Activated naive CD4-positive, alpha-beta T cell treated with anti-CD3 and anti-CD28 coated beads, Interleukin-2, amount 50 U/mL, for 16 hours (primary cell): ENCODE measurements at regions not wholly inside any gene's neighbourhood (a gene's known extent, or its start where the extent isn't known, plus 50 kb on each side); places are given as distances from the start of the nearest gene placed in this dataset.
"Not testable (repeated sequence)": the region's sequence is repeated elsewhere in the genome, so short reads cannot be mapped to it uniquely, and the experiment has no call there.

Experiments used
- DNase-seq: peaks from one replicate; pipeline ENCODE4 v3.0.0-alpha.2; 2020

DNA sequence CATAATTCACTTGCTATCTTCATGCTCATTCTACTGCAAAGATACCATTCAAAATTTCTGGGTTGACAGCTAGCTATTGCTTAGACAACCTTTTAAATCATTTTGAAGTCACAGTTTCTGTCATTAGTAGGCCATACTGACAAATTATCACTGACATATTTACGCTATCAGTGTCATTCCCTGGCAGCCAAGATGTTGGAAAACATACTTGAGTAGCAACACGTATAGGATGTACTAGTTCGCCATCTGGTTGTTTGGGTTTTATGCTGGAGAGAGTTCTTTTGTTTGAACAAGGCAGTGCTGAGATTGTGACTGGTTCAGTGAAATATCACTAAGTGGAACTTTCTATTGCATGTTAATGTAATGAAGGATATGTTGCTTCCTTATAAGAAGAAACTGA lies 621.9 kb downstream of the DTWD2 start:
- DNase-seq: no peak

DNA sequence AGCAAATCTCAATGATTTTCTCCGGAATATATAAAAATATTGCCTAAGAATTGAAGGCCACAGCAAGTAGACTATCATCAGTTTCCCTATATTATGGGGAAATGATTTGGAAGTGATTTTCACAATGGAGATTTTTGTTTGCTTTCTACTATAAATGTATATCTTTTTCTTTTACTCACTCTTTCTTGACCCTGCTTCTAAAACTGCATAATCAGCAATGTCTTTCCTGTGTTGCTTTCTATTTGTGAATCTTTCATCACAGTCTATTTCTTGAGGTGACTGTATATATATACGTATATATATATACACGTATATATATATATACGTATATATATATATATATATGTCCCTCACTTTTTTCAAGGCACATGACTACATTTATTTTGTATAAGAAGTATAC lies 622.6 kb downstream of the DTWD2 start:
- no peak for DNase-seq

DNA sequence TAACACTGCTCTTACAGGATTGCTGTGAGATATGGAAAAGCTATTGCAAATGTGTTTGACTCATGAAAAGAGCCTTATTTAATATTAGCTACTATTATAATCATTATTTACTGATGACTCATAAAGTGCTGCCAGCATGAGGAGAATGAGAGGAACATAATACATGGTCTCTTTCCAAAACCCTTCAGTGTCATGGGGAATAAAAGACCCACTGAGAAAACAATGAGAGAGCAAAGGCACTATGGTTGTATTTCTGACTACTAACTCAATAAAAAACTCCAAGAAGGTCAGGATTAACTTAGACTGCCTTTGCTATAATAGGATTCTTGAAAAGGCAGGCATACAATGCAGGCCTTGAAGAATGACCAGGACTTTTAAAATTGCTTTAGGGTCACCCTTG lies 633.5 kb downstream of the DTWD2 start:
- no peak for DNase-seq

DNA sequence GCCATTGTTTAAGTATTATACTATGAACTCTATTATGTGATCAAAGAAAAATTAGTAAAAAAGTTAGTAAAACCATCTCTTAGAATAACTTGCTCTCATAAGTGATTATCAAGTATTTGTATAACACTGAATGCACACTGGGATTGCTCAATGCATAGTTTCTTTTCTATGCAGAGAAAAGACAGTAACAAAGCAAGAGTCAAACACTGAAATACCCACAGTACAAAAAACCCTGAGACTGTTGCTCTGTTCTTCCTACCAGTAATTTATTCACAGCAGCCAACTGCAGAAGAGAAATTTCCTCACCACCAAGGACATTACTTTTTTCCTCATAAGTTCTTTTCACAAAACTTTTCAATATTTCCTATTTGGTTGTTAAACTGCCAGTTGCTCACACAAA lies 634.4 kb downstream of the DTWD2 start:
- no peak for DNase-seq

DNA sequence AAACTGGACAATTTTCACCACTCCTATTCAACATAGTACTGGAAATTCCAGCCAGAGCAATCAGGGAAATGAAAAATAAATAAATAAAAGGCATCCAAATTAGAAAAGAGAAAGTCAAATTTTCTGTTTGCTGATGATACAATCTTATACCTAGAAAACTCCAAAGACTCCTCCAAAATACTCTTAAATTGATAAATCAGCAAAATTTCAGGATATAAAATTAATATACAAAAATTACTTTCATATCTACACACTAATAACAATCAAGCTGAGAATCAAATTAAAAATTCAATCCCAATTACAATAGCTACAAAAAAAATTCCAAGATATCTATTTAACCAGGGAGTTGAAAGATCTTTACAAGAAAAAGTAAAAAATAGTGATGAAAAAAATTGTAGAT lies 651.9 kb downstream of the DTWD2 start:
- DNase-seq: no peak

DNA sequence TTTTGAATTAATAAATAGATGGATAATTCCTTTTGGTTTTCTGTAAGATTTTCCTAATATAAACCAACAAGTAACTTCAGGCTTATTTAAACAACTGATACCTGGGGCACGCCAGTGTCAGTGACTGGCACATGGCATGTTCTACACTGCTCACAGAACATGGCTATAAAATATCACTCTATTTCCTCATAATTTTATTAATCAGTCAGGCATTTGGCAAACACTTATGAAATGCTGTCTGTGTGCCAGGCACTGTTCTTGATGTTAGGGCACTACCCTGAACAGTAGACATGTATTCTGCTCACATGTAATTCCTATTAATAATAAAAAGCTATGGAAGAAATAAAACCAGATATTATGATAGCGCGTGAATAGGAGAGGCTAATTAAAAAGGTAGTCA lies 661.0 kb downstream of the DTWD2 start:
- DNase-seq: no peak

DNA sequence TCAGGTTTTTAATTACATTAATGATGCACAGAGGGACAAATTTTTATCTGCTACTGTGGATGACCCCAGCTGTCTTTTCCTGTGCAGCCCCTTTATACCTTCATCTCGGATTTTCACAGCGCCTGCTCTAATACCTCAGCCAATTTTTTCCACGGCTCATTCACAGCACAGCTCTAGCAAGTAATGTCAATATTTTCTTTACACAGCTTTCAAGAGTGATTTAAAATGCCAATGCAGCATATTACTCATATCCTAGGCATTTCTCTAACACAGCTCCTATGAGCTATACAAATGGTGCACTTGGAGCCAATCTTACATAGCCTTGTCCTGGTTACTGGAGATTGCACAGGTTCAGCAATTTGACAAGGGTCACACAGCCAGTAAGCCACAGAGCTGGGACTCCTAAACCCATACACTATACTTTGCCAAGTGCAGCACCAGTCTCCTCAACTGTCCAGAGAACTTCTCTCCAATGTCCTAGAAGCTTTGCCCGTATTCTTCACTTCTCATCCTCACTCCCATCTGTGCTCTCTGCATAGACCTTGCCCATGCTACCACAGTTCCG lies 661.8 kb downstream of the DTWD2 start:
- DNase-seq: no peak

GRCh38 chr5:118325931-118326330 lies 662.4 kb downstream of the DTWD2 start:
- DNase-seq: no peak

DNA sequence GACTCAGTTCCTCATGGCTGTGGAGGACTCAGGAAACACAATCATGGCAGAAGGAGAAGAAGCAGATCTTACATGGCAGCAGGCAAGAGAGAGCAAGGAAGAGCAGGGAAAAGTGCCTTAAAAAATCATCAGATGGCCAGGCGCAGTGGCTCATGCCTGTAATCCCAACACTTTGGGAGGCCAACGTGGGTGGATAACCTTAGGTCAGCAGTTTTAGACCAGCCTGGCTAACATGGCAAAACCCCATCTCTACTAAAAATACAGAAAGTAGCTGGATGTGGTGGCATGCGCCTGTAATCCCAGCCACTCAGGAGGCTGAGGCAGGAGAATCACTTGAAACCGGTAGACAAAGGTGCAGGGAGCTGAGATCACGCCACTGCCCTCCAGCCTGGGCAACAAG lies 664.6 kb downstream of the DTWD2 start:
- DNase-seq: not testable (repeated sequence)

DNA sequence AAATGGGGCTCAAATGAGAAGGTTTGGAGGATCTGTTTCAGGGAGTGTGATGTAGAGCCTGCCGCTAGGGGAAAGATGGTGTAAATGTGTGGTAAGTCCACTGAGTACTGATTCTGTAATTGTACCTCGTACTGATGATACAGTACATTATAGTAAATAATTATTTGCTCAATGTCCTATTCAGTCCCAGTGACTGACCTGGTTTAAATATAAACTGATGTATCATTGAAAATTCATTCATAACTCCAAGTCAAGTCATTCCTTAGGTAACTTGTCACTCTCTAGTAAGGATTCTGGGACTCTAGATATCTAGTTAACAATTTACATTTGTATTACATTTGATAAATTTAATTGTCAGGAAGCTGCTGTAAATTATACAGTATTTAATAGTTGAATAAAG lies 667.3 kb downstream of the DTWD2 start:
- DNase-seq: no peak

DNA sequence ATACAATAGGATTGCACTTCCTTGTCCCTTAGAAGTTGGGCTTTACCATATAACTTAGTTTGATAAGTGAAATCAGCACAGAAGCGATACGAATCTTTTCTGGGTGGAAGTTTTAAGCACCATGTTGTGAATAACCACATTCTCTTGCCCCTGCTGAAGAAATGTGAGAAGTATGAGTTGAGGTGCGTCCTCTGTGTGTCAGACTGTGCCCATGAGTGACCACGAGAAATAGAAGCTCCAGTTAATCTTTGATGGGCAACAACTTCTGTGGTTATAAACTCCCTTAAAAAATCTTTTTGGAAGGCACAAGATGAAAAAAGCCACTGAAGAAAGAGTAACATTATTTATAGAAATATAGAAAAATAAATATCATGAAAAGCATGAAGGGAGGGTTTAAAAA lies 668.2 kb downstream of the DTWD2 start:
- DNase-seq: no peak

DNA sequence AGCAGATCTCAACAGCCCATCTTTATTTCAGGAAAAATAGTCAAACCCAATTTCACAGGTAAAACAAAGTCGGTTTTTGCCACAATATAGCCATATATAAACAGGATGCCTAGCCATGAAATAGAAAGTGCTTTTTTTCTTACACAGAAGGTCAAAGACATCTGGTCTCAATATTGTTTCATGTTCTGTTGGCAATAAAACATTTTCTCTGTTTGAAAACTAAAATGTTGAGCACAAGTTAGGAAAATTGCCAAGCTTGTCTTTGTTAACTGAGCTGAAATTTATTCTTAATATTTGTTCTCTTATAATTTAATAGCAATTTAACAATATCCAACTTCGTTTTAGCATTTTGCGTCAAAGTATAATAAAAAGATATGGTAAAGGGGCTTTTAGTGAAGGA lies 673.4 kb downstream of the DTWD2 start:
- DNase-seq: no peak

- DNase-seq: no peak
These were observed 677.1 kb downstream of the DTWD2 start for GRCh38 chr5:118311103-118311819.

- no peak for DNase-seq
These were observed 677.9 kb downstream of the DTWD2 start for GRCh38 chr5:118310401-118310800.

GRCh38 chr5:118303296-118303695 lies 685.1 kb downstream of the DTWD2 start:
- DNase-seq: no peak

- DNase-seq: no peak
These were observed 685.6 kb downstream of the DTWD2 start for GRCh38 chr5:118302786-118303185.

DNA sequence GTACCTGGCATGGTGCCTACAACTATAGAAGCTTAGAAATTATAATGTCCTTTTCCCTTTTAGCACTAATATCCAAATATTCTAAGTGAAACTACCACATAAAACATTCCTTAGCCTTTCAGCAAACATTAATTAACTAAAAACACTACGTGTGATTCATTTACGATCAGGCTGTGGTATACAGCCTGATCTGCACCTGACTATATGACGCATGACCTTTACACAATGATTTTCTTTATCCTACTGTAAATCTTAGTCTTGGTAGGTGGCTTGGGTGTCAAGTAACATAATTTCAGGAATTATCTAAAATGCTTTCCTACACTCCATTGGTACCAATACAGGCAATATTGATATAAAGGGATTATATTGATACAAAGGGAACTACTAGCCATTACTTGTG lies 686.7 kb downstream of the DTWD2 start:
- DNase-seq: no peak

DNA sequence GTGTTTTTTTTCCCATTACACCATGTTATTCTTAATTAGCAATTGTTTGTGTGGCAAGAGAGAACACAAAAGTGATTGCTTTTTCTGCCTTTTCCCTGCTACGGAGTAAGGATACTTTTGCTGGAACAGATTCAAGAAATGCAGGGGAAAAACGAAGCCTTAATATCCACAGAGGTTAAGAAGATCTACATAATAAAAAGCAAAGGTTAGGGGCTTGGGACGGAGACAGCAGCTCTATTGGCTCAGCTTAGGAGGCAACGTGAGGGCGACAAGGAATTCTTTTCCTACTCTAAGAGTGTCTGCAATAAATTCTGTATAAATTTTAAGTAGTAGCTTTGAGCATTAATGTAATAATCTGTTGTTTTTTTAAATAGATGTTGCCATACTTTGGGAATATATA lies 693.3 kb downstream of the DTWD2 start:
- no peak for DNase-seq

GRCh38 chr5:118293378-118293777 lies 695.0 kb downstream of the DTWD2 start:
- no peak for DNase-seq

- DNase-seq: no peak
These were observed 698.1 kb downstream of the DTWD2 start for GRCh38 chr5:118290204-118290603.

GRCh38 chr5:118284230-118284629 lies 704.1 kb downstream of the DTWD2 start:
- DNase-seq: not testable (repeated sequence)

DNA sequence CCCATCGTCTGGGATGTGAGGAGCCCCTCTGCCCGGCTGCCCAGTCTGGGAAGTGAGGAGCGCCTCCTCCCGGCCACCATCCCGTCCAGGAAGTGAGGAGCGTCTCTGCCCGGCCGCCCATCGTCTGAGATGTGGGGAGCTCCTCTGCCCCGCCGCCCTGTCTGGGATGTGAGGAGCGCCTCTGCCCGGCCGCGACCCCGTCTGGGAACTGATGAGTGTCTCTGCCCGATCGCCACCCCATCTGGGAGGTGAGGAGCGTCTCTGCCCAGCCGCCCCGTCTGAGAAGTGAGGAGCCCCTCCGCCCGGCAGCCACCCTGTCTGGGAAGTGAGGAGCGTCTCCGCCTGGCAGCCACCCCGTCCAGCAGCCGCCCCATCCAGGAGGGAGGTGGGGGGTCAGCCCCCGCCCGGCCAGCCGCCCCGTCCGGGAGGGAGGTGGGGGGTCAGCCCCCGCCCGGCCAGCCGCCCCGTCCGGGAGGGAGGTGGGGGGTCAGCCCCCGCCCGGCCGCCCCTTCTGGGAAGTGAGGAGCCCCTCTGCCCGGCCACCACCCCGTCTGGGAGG lies 705.8 kb downstream of the DTWD2 start:
- DNase-seq: not testable (repeated sequence)

DNA sequence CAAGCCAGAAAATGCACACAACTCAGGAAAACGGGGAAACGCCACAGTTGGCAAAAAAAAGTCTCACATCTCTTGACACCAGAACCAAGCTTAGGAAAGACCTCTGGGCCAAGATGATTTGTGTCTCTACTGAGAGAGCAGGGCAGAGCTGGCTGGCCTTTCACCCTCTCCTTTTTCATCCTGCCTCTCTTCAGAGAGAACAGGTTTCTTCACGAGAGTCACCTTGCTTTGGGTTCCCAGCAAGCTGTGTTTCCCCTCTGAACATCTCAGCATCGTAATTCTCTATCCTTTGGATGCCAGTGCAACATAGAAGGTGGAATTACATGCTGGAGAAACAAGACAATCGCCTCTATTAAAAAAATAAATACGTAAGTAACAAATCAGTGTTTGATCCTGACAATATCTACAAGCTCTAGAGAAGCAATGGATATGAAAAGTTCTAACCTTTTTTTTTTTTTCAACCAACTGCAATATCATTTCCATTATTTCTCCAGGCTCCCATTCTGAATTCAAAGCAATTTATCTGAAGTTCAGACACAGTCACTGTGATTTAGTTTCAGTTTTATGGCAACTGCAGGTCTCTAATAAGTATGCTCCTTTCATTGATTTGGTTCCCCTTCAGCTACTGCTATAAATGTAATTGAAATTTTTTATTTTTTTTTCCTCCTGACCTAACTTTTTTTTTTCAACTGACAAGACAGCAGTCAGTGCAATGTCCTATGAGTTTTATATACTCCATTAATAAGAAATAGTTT lies 708.6 kb downstream of the DTWD2 start:
- no peak for DNase-seq

GRCh38 chr5:118270526-118270925 lies 717.8 kb downstream of the DTWD2 start:
- no peak for DNase-seq
